Glutamatergic neuron (in vitro differentiated cells): ENCODE measurements at regions not wholly inside any gene's neighbourhood (a gene's known extent, or its start where the extent isn't known, plus 50 kb on each side); places are given as distances from the start of the nearest gene placed in this dataset.

Source experiments
- DNase-seq: peaks from one replicate; pipeline ENCODE4 v3.0.0; 2022
- H3K27ac Mint-ChIP-seq: one replicate; pipeline ENCODE4 v1.8.0; 2020; ENCODE audit warnings: mild to moderate bottlenecking, mixed read lengths, inconsistent platforms; ENCODE audit not compliant: unreplicated experiment
- H3K27me3 Mint-ChIP-seq: one replicate; pipeline ENCODE4 v1.8.0; 2020; ENCODE audit warnings: mild to moderate bottlenecking, moderate library complexity, mixed read lengths, inconsistent platforms; ENCODE audit not compliant: unreplicated experiment
- H3K36me3 Mint-ChIP-seq: one replicate; pipeline ENCODE4 v1.8.0; 2020; ENCODE audit warnings: mild to moderate bottlenecking, mixed read lengths, inconsistent platforms; ENCODE audit not compliant: unreplicated experiment
- H3K4me1 Mint-ChIP-seq: one replicate; pipeline ENCODE4 v1.8.0; 2020; ENCODE audit warnings: mild to moderate bottlenecking, low read depth, mixed read lengths, inconsistent platforms; ENCODE audit not compliant: unreplicated experiment
- H3K4me3 Mint-ChIP-seq: one replicate; pipeline ENCODE4 v1.8.0; 2020; ENCODE audit warnings: mild to moderate bottlenecking, mixed read lengths, inconsistent platforms; ENCODE audit not compliant: unreplicated experiment
- H3K9me3 Mint-ChIP-seq: one replicate; pipeline ENCODE4 v1.8.0; 2020; ENCODE audit warnings: mild to moderate bottlenecking, moderate library complexity, mixed read lengths, inconsistent platforms; ENCODE audit not compliant: unreplicated experiment
- CTCF ChIP-seq: fragments of 200-600 bp; sonication (generic); IDR thresholded peaks from one replicate; pipeline ENCODE4 v1.5.0; 2021; ENCODE audit not compliant: partially characterized antibody, unreplicated experiment

DNA sequence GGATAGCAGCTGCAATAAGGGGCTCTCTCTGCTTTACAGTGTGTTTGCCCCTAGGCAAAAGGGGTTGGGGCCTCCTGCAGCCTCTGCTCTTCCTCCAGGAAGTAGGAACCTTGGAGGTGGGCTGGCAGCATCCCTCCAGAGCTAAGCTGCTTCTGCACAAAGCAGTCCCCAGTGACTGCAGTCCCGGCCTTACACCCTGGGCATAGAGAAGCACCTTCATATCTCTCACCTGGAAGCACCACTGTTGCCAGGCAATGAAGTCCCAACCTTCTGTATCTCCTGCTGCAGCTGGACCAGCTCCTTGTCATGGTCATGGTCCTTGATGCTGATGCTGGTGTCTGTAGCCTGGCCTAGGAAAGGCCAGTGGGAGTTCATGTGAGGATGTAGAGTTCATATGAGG is 171.1 kb upstream of the TET2 start:
- no peak for TF ChIP-seq CTCF
- Mint-ChIP-seq H3K4me3 (no peak overlapping the region), H3K36me3 (no peaks in the 10 kb centered on the region), H3K27me3 (no peaks in the 10 kb centered on the region), H3K4me1 (no peaks in the 10 kb centered on the region), H3K9me3 (no peaks in the 10 kb centered on the region), H3K27ac (no peak overlapping the region)
- no peak for DNase-seq

- Mint-ChIP-seq H3K4me1 (no peaks in the 10 kb centered on the region), H3K27me3 (no peaks in the 10 kb centered on the region), H3K36me3 (no peaks in the 10 kb centered on the region), H3K27ac (no peak overlapping the region), H3K9me3 (no peaks in the 10 kb centered on the region), H3K4me3 (no peak overlapping the region)
- DNase-seq = no peak
- no peak for TF ChIP-seq CTCF
These were observed 170.4 kb upstream of the TET2 start for GRCh38 chr4:104976262-104976661.

- Mint-ChIP-seq H3K36me3 (no peaks in the 10 kb centered on the region), H3K27ac (no peak overlapping the region), H3K9me3 (no peaks in the 10 kb centered on the region), H3K4me3 (no peak overlapping the region), H3K4me1 (no peaks in the 10 kb centered on the region), H3K27me3 (no peaks in the 10 kb centered on the region)
- TF ChIP-seq CTCF = no peak
- DNase-seq = no peak
These were observed 167.5 kb upstream of the TET2 start for GRCh38 chr4:104979083-104979760.

GRCh38 chr4:104983615-104984179 is 163.0 kb upstream of the TET2 start:
- DNase-seq = no peak
- TF ChIP-seq CTCF = no peak
- H3K27me3 Mint-ChIP-seq = no peaks in the 10 kb centered on the region
- H3K27ac Mint-ChIP-seq = no peak overlapping the region
- H3K4me1 Mint-ChIP-seq = no peaks in the 10 kb centered on the region
- no peak overlapping the region for H3K4me3 Mint-ChIP-seq
- H3K9me3 Mint-ChIP-seq = no peaks in the 10 kb centered on the region
- H3K36me3 Mint-ChIP-seq = no peaks in the 10 kb centered on the region

DNA sequence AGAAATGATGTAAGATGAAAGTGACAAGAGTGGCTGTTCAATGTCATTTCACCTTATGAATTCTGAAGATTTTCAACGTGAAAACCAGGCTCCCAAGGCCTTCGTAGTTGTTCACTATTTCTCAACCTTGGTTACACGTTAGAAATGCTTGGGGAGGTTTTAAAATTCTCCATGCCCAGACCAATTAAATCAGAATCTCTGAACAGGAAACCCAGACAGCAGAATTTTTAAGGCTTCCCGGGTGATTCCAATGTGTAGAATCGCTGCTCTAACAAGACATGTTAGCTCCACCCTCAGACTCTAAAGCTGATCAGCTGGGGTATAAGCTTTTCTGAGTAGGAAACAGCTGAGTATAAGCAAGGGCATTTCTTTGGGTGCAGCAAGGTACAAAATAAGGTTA is 160.4 kb upstream of the TET2 start:
- no peaks in the 10 kb centered on the region for H3K9me3 Mint-ChIP-seq
- H3K4me1 Mint-ChIP-seq = no peaks in the 10 kb centered on the region
- H3K36me3 Mint-ChIP-seq = no peaks in the 10 kb centered on the region
- TF ChIP-seq CTCF = no peak
- DNase-seq = no peak
- H3K27ac Mint-ChIP-seq = no peak overlapping the region
- H3K4me3 Mint-ChIP-seq = no peak overlapping the region
- H3K27me3 Mint-ChIP-seq = no peaks in the 10 kb centered on the region
